Upper lobe of right lung (tissue), 1 donor: ENCODE measurements at regions not wholly inside any gene's neighbourhood (a gene's known extent, or its start where the extent isn't known, plus 50 kb on each side); places are given as distances from the start of the nearest gene placed in this dataset.

Source experiments
- ATAC-seq: fragments of 200-7000 bp; cut with Tn5 transposase; one replicate; pipeline ENCODE4 v1.9.1; 2020; ENCODE audit warnings: mild to moderate bottlenecking, moderate library complexity
- DNase-seq: peaks from one replicate; pipeline ENCODE4 v3.0.0-alpha.2; 2020
- H3K27ac ChIP-seq: fragments of 200-600 bp; one replicate; pipeline ENCODE4 v1.8.0; 2022
- H3K27me3 ChIP-seq: fragments of 200-600 bp; one replicate; pipeline ENCODE4 v1.8.0; 2022; ENCODE audit warnings: mild to moderate bottlenecking
- H3K36me3 ChIP-seq: fragments of 200-600 bp; one replicate; pipeline ENCODE4 v1.8.0; 2022
- H3K4me1 ChIP-seq: fragments of 200-600 bp; one replicate; pipeline ENCODE4 v1.8.0; 2022
- H3K4me3 ChIP-seq: fragments of 200-600 bp; one replicate; pipeline ENCODE4 v1.8.0; 2022; ENCODE audit warnings: mild to moderate bottlenecking
- H3K9me3 ChIP-seq: fragments of 200-600 bp; one replicate; pipeline ENCODE4 v1.8.0; 2022
- CTCF ChIP-seq: fragments of 200-600 bp; IDR thresholded peaks from one replicate; pipeline ENCODE4 v1.8.0; 2022; ENCODE audit warnings: antibody characterized with exemption
- intact Hi-C: fragments of 100-400 bp; cut with DNase I; formaldehyde crosslinking; loops from one replicate; pipeline ENCODE4 v1.11.0; 2022
- donor health status: DM: no; HTN: yes; CAD: no; lungs with severe emphysema.

DNA sequence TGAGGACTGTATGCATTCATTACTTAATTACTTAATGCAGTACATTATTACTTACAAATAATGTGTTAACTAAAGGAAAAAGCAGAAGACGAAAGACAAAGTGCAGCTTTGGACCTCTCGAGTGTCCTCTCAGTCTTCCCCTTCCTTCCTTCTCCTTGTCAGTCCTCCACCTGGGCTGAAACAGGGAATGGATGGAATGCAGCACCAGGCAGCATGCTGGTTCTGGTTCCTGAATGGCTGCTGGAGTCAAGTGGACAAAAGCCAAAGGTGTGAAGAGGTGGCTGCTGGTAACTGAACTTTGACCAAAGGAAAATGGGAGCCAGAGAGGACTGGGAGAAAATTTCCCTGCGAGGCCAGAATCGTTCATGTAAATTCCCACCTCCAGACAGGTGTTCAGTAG is 179.5 kb downstream of the GPAM start:
- no peak for TF ChIP-seq CTCF
- no peak overlapping the region for H3K4me3 ChIP-seq
- H3K36me3 ChIP-seq, result no peaks in the 10 kb centered on the region
- intact Hi-C loops, result no loop called here
- no peaks in the 10 kb centered on the region for H3K4me1 ChIP-seq
- DNase-seq (no peak), ATAC-seq (no peak)
- H3K27ac ChIP-seq, result no peak overlapping the region
- no peaks in the 10 kb centered on the region for H3K27me3 ChIP-seq
- H3K9me3 ChIP-seq, result no peaks in the 10 kb centered on the region

DNA sequence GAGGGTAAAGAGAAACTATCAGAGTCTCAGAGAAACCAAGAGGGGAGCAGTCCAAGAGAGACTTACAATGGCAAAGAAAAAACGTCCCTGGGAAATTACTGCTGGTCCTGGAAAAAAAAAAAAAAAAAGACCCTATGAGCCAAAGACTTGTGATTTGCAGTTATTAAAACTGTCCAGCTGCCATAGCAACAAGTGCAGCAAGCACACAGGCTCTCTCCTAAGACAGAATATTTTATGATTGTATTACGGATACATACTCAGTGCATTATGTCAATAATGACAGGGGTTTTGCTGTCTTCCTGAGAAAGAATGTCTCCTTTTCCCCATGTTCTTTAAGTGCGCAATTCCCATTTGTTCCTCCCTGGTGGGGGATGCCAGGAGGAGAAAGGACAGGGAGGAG is 178.5 kb downstream of the GPAM start:
- ATAC-seq (no peak), DNase-seq (no peak)
- Histone ChIP-seq H3K27me3 (no peaks in the 10 kb centered on the region), H3K4me3 (no peak overlapping the region), H3K4me1 (no peaks in the 10 kb centered on the region), H3K9me3 (no peaks in the 10 kb centered on the region), H3K27ac (no peak overlapping the region), H3K36me3 (no peaks in the 10 kb centered on the region)
- TF ChIP-seq CTCF, result no peak
- intact Hi-C loops, result no loop called here

GRCh38 chr10:112006407-112006806 is 177.2 kb downstream of the GPAM start:
- no peaks in the 10 kb centered on the region for H3K36me3 ChIP-seq
- intact Hi-C loops, result no loop called here
- no peaks in the 10 kb centered on the region for H3K9me3 ChIP-seq
- no peak for TF ChIP-seq CTCF
- H3K27me3 ChIP-seq, result no peaks in the 10 kb centered on the region
- DNase-seq (no peak), ATAC-seq (no peak)
- no peaks in the 10 kb centered on the region for H3K4me1 ChIP-seq
- H3K4me3 ChIP-seq, result no peak overlapping the region
- H3K27ac ChIP-seq, result no peak overlapping the region

- H3K27me3 ChIP-seq, result no peaks in the 10 kb centered on the region
- intact Hi-C loops, result no loop called here
- no peak for DNase-seq
- TF ChIP-seq CTCF, result no peak
- H3K9me3 ChIP-seq, result no peaks in the 10 kb centered on the region
- H3K36me3 ChIP-seq, result no peaks in the 10 kb centered on the region
- ATAC-seq, result no peak
- H3K4me3 ChIP-seq, result no peak overlapping the region
- no peak overlapping the region for H3K27ac ChIP-seq
- H3K4me1 ChIP-seq, result no peaks in the 10 kb centered on the region
Measured at GRCh38 chr10:112006831-112007230, 176.7 kb downstream of the GPAM start.

DNA sequence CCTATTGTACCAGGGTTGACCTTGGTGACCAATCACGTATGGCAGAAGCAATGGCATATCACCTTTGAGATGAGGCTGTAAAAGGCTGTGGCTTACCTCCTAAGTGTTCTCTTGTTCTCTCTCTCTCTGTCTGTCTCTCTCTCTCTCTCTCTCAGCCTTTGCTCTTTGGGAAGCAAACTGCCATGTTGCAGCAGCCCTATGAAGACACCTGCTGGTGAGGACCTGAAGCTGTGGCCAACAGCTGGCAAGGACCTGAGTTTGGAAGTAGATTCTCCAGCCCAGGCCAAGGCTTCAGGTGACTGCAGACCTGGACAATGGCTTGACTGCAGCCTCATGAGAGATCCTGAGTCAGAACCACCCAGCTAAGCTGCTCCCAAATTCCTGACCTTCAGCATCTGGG is 161.4 kb downstream of the GPAM start:
- no peaks in the 10 kb centered on the region for H3K36me3 ChIP-seq
- H3K9me3 ChIP-seq, result no peaks in the 10 kb centered on the region
- H3K4me3 ChIP-seq, result no peak overlapping the region
- no peak overlapping the region for H3K27ac ChIP-seq
- intact Hi-C loops, result no loop called here
- no peak for TF ChIP-seq CTCF
- H3K27me3 ChIP-seq, result no peaks in the 10 kb centered on the region
- ATAC-seq, result no peak
- H3K4me1 ChIP-seq, result no peaks in the 10 kb centered on the region
- DNase-seq, result no peak

GRCh38 chr10:112024079-112024478 is 159.5 kb downstream of the GPAM start:
- no peak overlapping the region for H3K4me3 ChIP-seq
- H3K36me3 ChIP-seq, result no peaks in the 10 kb centered on the region
- H3K4me1 ChIP-seq, result no peaks in the 10 kb centered on the region
- no peak for TF ChIP-seq CTCF
- H3K27ac ChIP-seq, result no peak overlapping the region
- H3K9me3 ChIP-seq, result no peaks in the 10 kb centered on the region
- intact Hi-C loops, result no loop called here
- H3K27me3 ChIP-seq, result no peaks in the 10 kb centered on the region
- ATAC-seq, result no peak
- no peak for DNase-seq
